Stimulated activated CD8-positive, alpha-beta memory T cell treated with anti-CD3 and anti-CD28 coated beads, Interleukin-2, amount 100 ng/mL, for 48 hours (primary cell): ENCODE measurements at regions not wholly inside any gene's neighbourhood (a gene's known extent, or its start where the extent isn't known, plus 50 kb on each side); places are given as distances from the start of the nearest gene placed in this dataset.

ENCODE experiments used
- DNase-seq, 2 donors: peaks; one replicate each; pipeline ENCODE4 v3.0.0-alpha.2; 2020; ENCODE audit warnings: low read depth in 2 of 2

- DNase-seq: no peak
These were observed 50.2 kb upstream of the CCND2 start for GRCh38 chr12:4223273-4223845.

GRCh38 chr12:4221258-4221620 is 52.3 kb upstream of the CCND2 start:
- DNase-seq: no peak

GRCh38 chr12:4220536-4221257 is 52.9 kb upstream of the CCND2 start:
- no peak for DNase-seq

GRCh38 chr12:4217091-4217490 is 56.5 kb upstream of the CCND2 start:
- DNase-seq: no peak

- no peak for DNase-seq
These were observed 57.2 kb upstream of the CCND2 start for GRCh38 chr12:4216187-4216927.

- peak; percentile 12 to 32 for DNase-seq
These were observed 58.1 kb upstream of the CCND2 start for GRCh38 chr12:4215229-4216186.

GRCh38 chr12:4214877-4215228 is 58.7 kb upstream of the CCND2 start:
- no peak for DNase-seq

- DNase-seq: no peak
These were observed 60.1 kb upstream of the CCND2 start for GRCh38 chr12:4213471-4213870.

GRCh38 chr12:4212845-4213244 is 60.7 kb upstream of the CCND2 start:
- no peak for DNase-seq

- no peak for DNase-seq
These were observed 62.2 kb upstream of the CCND2 start for GRCh38 chr12:4211372-4211771.

GRCh38 chr12:4210183-4210582 is 63.4 kb upstream of the CCND2 start:
- DNase-seq: no peak

- DNase-seq: no peak
These were observed 67.1 kb upstream of the CCND2 start for GRCh38 chr12:4206470-4206869.

- DNase-seq: no peak
These were observed 69.7 kb upstream of the CCND2 start for GRCh38 chr12:4203772-4204376.

GRCh38 chr12:4202918-4203317 is 70.6 kb upstream of the CCND2 start:
- no peak for DNase-seq

GRCh38 chr12:4202487-4202886 is 71.1 kb upstream of the CCND2 start:
- DNase-seq: no peak

GRCh38 chr12:4201333-4202100 is 72.0 kb upstream of the CCND2 start:
- DNase-seq: no peak

GRCh38 chr12:4197922-4198763 is 75.4 kb upstream of the CCND2 start:
- no peak for DNase-seq

GRCh38 chr12:4196805-4197420 is 76.6 kb upstream of the CCND2 start:
- no peak for DNase-seq

GRCh38 chr12:4194668-4195067 is 78.9 kb upstream of the CCND2 start:
- no peak for DNase-seq

GRCh38 chr12:4193821-4194220 is 79.7 kb upstream of the CCND2 start:
- no peak for DNase-seq
